H1 (cell line): ENCODE measurements at regions not wholly inside any gene's neighbourhood (a gene's known extent, or its start where the extent isn't known, plus 50 kb on each side); places are given as distances from the start of the nearest gene placed in this dataset.

Experiments used
- CREB1 ChIP-seq: IDR thresholded peaks from 2 replicates; pipeline ENCODE4 v1.6.1; 2012; ENCODE audit warnings: inconsistent platforms
- MAFK ChIP-seq: IDR thresholded peaks from 2 replicates; pipeline ENCODE4 v1.6.1; 2012; ENCODE audit warnings: low read depth, mild to moderate bottlenecking, improper control_type of control experiment, low read length
- NANOG ChIP-seq: IDR thresholded peaks from 2 replicates; pipeline ENCODE4 v1.6.1; 2011; ENCODE audit warnings: low read length, low read depth, mild to moderate bottlenecking, inconsistent platforms; ENCODE audit not compliant: insufficient read depth, poor library complexity, severe bottlenecking
- SUZ12 ChIP-seq: fragments of 200-600 bp; sonication (generic); IDR thresholded peaks from 2 replicates; pipeline ENCODE4 v1.6.1; 2012; ENCODE audit warnings: mild to moderate bottlenecking, inconsistent platforms, low read length, moderate library complexity, mixed read lengths
- ZNF274 ChIP-seq: IDR thresholded peaks from 2 replicates; pipeline ENCODE4 v1.7.0; 2012; ENCODE audit warnings: low read length, borderline replicate concordance; ENCODE audit errors: extremely low read depth
- TF ChIP-seq, protein P1 (sequence below): fragments of 300-600 bp; sonication (generic); IDR thresholded peaks from 2 replicates; pipeline ENCODE4 v1.7.1; 2012; ENCODE audit warnings: low read length, moderate library complexity, mild to moderate bottlenecking, inconsistent platforms; ENCODE audit not compliant: insufficient replicate concordance
- TF ChIP-seq, protein P2 (sequence below), 3 experiments: IDR thresholded peaks; 1 replicate in 2 of 3; 2 replicates in 1 of 3; pipeline versions ENCODE4 v1.5.1 to v1.6.1; 2011; ENCODE audit warnings: low read length in 3 of 3, mild to moderate bottlenecking in 3 of 3, inconsistent platforms in 2 of 3, low read depth in 1 of 3, moderate library complexity in 1 of 3; ENCODE audit not compliant: insufficient read depth in 1 of 3; ENCODE audit errors: control extremely low read depth in 1 of 3

DNA sequence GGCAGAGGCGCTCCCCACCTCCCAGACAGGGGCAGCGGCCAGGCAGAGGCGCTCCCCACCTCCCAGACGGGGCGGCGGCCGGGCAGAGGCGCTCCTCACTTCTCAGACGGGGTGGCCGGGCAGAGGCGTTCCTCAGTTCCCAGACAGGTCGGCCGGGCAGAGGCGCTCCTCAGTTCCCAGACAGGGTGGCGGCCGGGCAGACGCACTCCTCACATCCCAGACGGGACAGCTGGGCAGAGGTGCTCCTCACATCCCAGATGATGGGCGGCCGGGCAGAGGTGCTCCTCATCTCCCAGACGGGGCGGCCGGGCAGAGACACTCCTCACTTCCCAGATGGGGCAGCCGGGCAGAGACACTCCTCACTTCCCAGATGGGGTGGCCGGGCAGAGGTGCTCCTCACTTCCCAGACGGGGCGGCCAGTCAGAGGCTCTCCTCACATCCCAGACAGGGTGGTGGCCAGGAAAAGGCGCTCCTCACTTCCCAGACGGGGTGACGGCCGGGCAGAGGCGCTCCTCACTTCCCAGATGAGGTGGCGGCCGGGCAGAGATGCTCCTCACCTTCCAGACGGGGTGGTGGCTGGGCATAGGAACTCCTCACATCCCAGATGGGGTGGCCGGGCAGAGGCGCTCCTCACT is 75.1 kb downstream of the CARTPT start (continued):
- TF ChIP-seq, protein P1, sequence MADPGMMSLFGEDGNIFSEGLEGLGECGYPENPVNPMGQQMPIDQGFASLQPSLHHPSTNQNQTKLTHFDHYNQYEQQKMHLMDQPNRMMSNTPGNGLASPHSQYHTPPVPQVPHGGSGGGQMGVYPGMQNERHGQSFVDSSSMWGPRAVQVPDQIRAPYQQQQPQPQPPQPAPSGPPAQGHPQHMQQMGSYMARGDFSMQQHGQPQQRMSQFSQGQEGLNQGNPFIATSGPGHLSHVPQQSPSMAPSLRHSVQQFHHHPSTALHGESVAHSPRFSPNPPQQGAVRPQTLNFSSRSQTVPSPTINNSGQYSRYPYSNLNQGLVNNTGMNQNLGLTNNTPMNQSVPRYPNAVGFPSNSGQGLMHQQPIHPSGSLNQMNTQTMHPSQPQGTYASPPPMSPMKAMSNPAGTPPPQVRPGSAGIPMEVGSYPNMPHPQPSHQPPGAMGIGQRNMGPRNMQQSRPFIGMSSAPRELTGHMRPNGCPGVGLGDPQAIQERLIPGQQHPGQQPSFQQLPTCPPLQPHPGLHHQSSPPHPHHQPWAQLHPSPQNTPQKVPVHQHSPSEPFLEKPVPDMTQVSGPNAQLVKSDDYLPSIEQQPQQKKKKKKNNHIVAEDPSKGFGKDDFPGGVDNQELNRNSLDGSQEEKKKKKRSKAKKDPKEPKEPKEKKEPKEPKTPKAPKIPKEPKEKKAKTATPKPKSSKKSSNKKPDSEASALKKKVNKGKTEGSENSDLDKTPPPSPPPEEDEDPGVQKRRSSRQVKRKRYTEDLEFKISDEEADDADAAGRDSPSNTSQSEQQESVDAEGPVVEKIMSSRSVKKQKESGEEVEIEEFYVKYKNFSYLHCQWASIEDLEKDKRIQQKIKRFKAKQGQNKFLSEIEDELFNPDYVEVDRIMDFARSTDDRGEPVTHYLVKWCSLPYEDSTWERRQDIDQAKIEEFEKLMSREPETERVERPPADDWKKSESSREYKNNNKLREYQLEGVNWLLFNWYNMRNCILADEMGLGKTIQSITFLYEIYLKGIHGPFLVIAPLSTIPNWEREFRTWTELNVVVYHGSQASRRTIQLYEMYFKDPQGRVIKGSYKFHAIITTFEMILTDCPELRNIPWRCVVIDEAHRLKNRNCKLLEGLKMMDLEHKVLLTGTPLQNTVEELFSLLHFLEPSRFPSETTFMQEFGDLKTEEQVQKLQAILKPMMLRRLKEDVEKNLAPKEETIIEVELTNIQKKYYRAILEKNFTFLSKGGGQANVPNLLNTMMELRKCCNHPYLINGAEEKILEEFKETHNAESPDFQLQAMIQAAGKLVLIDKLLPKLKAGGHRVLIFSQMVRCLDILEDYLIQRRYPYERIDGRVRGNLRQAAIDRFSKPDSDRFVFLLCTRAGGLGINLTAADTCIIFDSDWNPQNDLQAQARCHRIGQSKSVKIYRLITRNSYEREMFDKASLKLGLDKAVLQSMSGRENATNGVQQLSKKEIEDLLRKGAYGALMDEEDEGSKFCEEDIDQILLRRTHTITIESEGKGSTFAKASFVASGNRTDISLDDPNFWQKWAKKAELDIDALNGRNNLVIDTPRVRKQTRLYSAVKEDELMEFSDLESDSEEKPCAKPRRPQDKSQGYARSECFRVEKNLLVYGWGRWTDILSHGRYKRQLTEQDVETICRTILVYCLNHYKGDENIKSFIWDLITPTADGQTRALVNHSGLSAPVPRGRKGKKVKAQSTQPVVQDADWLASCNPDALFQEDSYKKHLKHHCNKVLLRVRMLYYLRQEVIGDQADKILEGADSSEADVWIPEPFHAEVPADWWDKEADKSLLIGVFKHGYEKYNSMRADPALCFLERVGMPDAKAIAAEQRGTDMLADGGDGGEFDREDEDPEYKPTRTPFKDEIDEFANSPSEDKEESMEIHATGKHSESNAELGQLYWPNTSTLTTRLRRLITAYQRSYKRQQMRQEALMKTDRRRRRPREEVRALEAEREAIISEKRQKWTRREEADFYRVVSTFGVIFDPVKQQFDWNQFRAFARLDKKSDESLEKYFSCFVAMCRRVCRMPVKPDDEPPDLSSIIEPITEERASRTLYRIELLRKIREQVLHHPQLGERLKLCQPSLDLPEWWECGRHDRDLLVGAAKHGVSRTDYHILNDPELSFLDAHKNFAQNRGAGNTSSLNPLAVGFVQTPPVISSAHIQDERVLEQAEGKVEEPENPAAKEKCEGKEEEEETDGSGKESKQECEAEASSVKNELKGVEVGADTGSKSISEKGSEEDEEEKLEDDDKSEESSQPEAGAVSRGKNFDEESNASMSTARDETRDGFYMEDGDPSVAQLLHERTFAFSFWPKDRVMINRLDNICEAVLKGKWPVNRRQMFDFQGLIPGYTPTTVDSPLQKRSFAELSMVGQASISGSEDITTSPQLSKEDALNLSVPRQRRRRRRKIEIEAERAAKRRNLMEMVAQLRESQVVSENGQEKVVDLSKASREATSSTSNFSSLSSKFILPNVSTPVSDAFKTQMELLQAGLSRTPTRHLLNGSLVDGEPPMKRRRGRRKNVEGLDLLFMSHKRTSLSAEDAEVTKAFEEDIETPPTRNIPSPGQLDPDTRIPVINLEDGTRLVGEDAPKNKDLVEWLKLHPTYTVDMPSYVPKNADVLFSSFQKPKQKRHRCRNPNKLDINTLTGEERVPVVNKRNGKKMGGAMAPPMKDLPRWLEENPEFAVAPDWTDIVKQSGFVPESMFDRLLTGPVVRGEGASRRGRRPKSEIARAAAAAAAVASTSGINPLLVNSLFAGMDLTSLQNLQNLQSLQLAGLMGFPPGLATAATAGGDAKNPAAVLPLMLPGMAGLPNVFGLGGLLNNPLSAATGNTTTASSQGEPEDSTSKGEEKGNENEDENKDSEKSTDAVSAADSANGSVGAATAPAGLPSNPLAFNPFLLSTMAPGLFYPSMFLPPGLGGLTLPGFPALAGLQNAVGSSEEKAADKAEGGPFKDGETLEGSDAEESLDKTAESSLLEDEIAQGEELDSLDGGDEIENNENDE: no peak
- no peak for TF ChIP-seq CREB1
- no peak for TF ChIP-seq MAFK
- no peak for TF ChIP-seq ZNF274
- TF ChIP-seq NANOG: no peak
- TF ChIP-seq, protein P2, sequence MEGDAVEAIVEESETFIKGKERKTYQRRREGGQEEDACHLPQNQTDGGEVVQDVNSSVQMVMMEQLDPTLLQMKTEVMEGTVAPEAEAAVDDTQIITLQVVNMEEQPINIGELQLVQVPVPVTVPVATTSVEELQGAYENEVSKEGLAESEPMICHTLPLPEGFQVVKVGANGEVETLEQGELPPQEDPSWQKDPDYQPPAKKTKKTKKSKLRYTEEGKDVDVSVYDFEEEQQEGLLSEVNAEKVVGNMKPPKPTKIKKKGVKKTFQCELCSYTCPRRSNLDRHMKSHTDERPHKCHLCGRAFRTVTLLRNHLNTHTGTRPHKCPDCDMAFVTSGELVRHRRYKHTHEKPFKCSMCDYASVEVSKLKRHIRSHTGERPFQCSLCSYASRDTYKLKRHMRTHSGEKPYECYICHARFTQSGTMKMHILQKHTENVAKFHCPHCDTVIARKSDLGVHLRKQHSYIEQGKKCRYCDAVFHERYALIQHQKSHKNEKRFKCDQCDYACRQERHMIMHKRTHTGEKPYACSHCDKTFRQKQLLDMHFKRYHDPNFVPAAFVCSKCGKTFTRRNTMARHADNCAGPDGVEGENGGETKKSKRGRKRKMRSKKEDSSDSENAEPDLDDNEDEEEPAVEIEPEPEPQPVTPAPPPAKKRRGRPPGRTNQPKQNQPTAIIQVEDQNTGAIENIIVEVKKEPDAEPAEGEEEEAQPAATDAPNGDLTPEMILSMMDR (IDR thresholded peaks at IDR 0.05; ENCODE audit: control extremely low read depth in 1 of 3, insufficient read depth in 1 of 3, low read depth in 1 of 3, low read length in 3 of 3): no peak
- no peak for TF ChIP-seq SUZ12
